C4-2B (cell line): ENCODE measurements at regions not wholly inside any gene's neighbourhood (a gene's known extent, or its start where the extent isn't known, plus 50 kb on each side); places are given as distances from the start of the nearest gene placed in this dataset.

Source experiments
- CTCF ChIP-seq: fragments of 450-650 bp; conservative IDR thresholded peaks from 2 replicates; pipeline ENCODE4 v1.5.1; 2017; ENCODE audit warnings: mild to moderate bottlenecking
- ZFX ChIP-seq: fragments of 450-650 bp; IDR thresholded peaks from 2 replicates; pipeline ENCODE4 v1.6.1; 2017

GRCh38 chr18:39840406-39840805, 2114.6 kb upstream of the PIK3C3 start:
- no peak for TF ChIP-seq CTCF
- TF ChIP-seq ZFX, result no peak
